ENCODE measurements at regions not wholly inside any gene's neighbourhood (a gene's known extent, or its start where the extent isn't known, plus 50 kb on each side); places are given as distances from the start of the nearest gene placed in this dataset.

DNA sequence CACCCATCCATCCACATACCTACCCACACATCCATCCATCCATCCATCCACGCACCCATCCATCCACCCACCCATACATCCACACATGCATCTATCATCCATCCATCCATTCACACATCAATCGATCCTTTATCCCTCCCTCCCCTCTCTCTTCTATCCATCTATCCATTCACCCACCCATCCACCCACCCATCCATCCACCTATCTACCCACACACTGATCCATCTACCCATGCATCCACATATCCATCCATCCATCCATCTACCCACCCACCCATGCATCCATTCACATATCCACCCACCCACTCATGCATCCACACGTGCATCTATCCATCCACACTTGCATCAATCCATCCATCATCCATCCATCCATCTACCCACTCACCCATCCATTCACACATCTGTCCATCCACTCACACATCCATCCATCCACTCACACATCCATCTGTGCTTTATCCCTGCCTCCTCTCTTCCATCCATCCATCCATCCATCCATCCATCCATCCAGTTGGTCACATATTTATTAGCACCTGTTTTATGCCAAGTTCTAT, 366.1 kb downstream of the CTTN start:
- no peak for TF ChIP-seq POLR2AphosphoS5 (IDR thresholded peaks at IDR 0.05; ENCODE audit: low read depth, low read length)
- TF ChIP-seq EZH2 (IDR thresholded peaks at IDR 0.05): no peak
- TF ChIP-seq CTCF (IDR thresholded peaks at IDR 0.05 in 2 of 3, conservative IDR thresholded peaks at IDR 0.05 in 1 of 3; ENCODE audit: borderline replicate concordance in 1 of 3, insufficient read depth in 1 of 3, low read depth in 2 of 3, low read length in 2 of 3): no peak
